ENCODE measurements at regions not wholly inside any gene's neighbourhood (a gene's known extent, or its start where the extent isn't known, plus 50 kb on each side); places are given as distances from the start of the nearest gene placed in this dataset.

- TF ChIP-seq CTCF (IDR thresholded peaks at IDR 0.05), result no peak
- Mint-ChIP-seq H3K36me3 (ENCODE audit: low read depth) (no peaks in the 10 kb centered on the region), H3K9me3 (ENCODE audit: low read depth) (no peaks in the 10 kb centered on the region), H3K27me3 (ENCODE audit: low read depth) (peaks cover 5% of the 10 kb centered on the region), H3K27ac (ENCODE audit: unreplicated experiment) (no peak overlapping the region), H3K4me3 (ENCODE audit: unreplicated experiment) (no peak overlapping the region), H3K4me1 (ENCODE audit: low read depth) (no peaks in the 10 kb centered on the region)
- no peak for DNase-seq (ENCODE audit: low spot score)
Observed at GRCh38 chr1:213602796-213603486, 384.8 kb upstream of the PROX1 start.

- peaks cover 5% of the 10 kb centered on the region for H3K27me3 Mint-ChIP-seq (ENCODE audit: low read depth)
Observed at GRCh38 chr1:213604477-213604876, 383.3 kb upstream of the PROX1 start.

GRCh38 chr1:213605732-213606131, 382.0 kb upstream of the PROX1 start:
- no peak for DNase-seq (ENCODE audit: low spot score)
- Mint-ChIP-seq H3K36me3 (ENCODE audit: low read depth) (no peaks in the 10 kb centered on the region), H3K27me3 (ENCODE audit: low read depth) (peaks cover 5% of the 10 kb centered on the region), H3K9me3 (ENCODE audit: low read depth) (peaks cover 5% of the 10 kb centered on the region), H3K27ac (ENCODE audit: unreplicated experiment) (no peak overlapping the region), H3K4me3 (ENCODE audit: unreplicated experiment) (no peak overlapping the region), H3K4me1 (ENCODE audit: low read depth) (no peaks in the 10 kb centered on the region)
- no peak for TF ChIP-seq CTCF (IDR thresholded peaks at IDR 0.05)

More at GRCh38 chr1:213604477-213604876, 383.3 kb upstream of the PROX1 start:
- no peaks in the 10 kb centered on the region for H3K36me3 Mint-ChIP-seq (ENCODE audit: low read depth)
- H3K4me1 Mint-ChIP-seq (ENCODE audit: low read depth), result no peaks in the 10 kb centered on the region
- H3K9me3 Mint-ChIP-seq (ENCODE audit: low read depth), result no peaks in the 10 kb centered on the region
- no peak overlapping the region for H3K4me3 Mint-ChIP-seq (ENCODE audit: unreplicated experiment)
- H3K27ac Mint-ChIP-seq (ENCODE audit: unreplicated experiment), result no peak overlapping the region
- no peak for DNase-seq (ENCODE audit: low spot score)
- no peak for TF ChIP-seq CTCF (IDR thresholded peaks at IDR 0.05)

- no peak overlapping the region for H3K4me3 Mint-ChIP-seq (ENCODE audit: unreplicated experiment)
- DNase-seq (ENCODE audit: low spot score), result no peak
- no peaks in the 10 kb centered on the region for H3K36me3 Mint-ChIP-seq (ENCODE audit: low read depth)
- peaks cover 5% of the 10 kb centered on the region for H3K9me3 Mint-ChIP-seq (ENCODE audit: low read depth)
- H3K27ac Mint-ChIP-seq (ENCODE audit: unreplicated experiment), result no peak overlapping the region
- no peak for TF ChIP-seq CTCF (IDR thresholded peaks at IDR 0.05)
- peaks cover 5% of the 10 kb centered on the region for H3K27me3 Mint-ChIP-seq (ENCODE audit: low read depth)
- H3K4me1 Mint-ChIP-seq (ENCODE audit: low read depth), result no peaks in the 10 kb centered on the region
Observed at GRCh38 chr1:213606252-213606820, 381.4 kb upstream of the PROX1 start.

- no peak for DNase-seq (ENCODE audit: low spot score)
- peaks cover 7% of the 10 kb centered on the region for H3K27me3 Mint-ChIP-seq (ENCODE audit: low read depth)
- TF ChIP-seq CTCF (IDR thresholded peaks at IDR 0.05), result no peak
- H3K9me3 Mint-ChIP-seq (ENCODE audit: low read depth), result peaks cover 5% of the 10 kb centered on the region
- H3K27ac Mint-ChIP-seq (ENCODE audit: unreplicated experiment), result no peak overlapping the region
- no peak overlapping the region for H3K4me3 Mint-ChIP-seq (ENCODE audit: unreplicated experiment)
- H3K4me1 Mint-ChIP-seq (ENCODE audit: low read depth), result no peaks in the 10 kb centered on the region
- no peaks in the 10 kb centered on the region for H3K36me3 Mint-ChIP-seq (ENCODE audit: low read depth)
Observed at GRCh38 chr1:213613549-213613948, 374.2 kb upstream of the PROX1 start.
